ENCODE measurements at regions not wholly inside any gene's neighbourhood (a gene's known extent, or its start where the extent isn't known, plus 50 kb on each side); places are given as distances from the start of the nearest gene placed in this dataset.

GRCh38 chr16:54623636-54624035, 307.0 kb upstream of the IRX5 start:
- intact Hi-C loops (cut with micrococcal nuclease) = no loop called here
- Mint-ChIP-seq H3K27me3 (peaks cover 4% of the 10 kb centered on the region), H3K4me3 (no peak overlapping the region), H3K27ac (no peak overlapping the region), H3K9me3 (peaks cover 2% of the 10 kb centered on the region), H3K36me3 (ENCODE audit: low read depth) (no peaks in the 10 kb centered on the region), H3K4me1 (no peaks in the 10 kb centered on the region)
- TF ChIP-seq, protein P1, sequence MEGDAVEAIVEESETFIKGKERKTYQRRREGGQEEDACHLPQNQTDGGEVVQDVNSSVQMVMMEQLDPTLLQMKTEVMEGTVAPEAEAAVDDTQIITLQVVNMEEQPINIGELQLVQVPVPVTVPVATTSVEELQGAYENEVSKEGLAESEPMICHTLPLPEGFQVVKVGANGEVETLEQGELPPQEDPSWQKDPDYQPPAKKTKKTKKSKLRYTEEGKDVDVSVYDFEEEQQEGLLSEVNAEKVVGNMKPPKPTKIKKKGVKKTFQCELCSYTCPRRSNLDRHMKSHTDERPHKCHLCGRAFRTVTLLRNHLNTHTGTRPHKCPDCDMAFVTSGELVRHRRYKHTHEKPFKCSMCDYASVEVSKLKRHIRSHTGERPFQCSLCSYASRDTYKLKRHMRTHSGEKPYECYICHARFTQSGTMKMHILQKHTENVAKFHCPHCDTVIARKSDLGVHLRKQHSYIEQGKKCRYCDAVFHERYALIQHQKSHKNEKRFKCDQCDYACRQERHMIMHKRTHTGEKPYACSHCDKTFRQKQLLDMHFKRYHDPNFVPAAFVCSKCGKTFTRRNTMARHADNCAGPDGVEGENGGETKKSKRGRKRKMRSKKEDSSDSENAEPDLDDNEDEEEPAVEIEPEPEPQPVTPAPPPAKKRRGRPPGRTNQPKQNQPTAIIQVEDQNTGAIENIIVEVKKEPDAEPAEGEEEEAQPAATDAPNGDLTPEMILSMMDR (IDR thresholded peaks at IDR 0.05) = no peak
- ChIA-PET CTCF (no interaction called here), POLR2A (no interaction called here)
- ATAC-seq (ENCODE audit: low read depth) = no peak
- no peak for DNase-seq

DNA sequence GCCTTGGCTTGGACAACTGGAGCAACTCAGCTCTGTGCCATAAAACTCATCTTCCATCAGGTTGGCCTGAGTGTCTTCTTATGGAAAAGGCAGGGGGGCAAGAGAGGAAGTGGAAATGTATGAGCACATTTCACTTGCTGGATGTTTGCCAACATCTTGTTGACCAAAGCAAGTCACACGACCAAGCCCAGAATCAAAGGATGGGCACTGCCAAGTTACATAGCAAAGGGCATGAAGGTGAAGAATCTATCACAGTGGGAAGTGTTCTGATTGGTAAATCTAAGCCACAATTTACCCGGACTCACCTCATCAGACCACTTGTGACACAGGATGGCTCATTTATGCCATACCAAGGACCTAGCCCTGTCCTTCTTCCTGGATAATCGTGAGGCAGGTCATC, 310.5 kb upstream of the IRX5 start:
- no peak overlapping the region for H3K4me3 Mint-ChIP-seq
- intact Hi-C loops (cut with micrococcal nuclease) = no loop called here
- ATAC-seq (ENCODE audit: low read depth) (no peak), DNase-seq (no peak)
- ChIA-PET POLR2A (no interaction called here), CTCF (no interaction called here)
- no peak overlapping the region for H3K27ac Mint-ChIP-seq
- no peaks in the 10 kb centered on the region for H3K36me3 Mint-ChIP-seq (ENCODE audit: low read depth)
- H3K27me3 Mint-ChIP-seq = peaks cover 4% of the 10 kb centered on the region
- no peaks in the 10 kb centered on the region for H3K4me1 Mint-ChIP-seq
- TF ChIP-seq, protein P1 (IDR thresholded peaks at IDR 0.05) = no peak
- no peaks in the 10 kb centered on the region for H3K9me3 Mint-ChIP-seq

DNA sequence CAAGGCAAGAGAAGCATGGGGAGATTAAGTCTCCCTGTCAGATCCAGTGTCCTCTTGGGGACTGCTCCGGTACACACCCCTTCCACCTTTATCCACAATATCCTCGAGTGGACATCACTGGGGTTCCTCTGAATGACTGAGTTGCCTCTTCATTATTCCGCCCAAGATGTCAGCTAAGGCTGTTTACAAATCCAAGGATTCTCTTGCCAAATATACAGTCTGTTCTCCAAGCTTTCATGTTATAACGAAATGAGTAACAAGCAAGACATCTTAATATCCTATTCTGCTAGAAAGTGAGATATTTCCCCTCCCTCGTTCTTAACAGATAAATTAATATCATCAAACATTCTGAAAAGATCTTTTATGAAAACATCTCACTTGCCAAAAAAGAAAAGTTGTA, 314.1 kb upstream of the IRX5 start:
- CTCF ChIA-PET = no interaction called here
- H3K36me3 Mint-ChIP-seq (ENCODE audit: low read depth) = no peaks in the 10 kb centered on the region
- no peaks in the 10 kb centered on the region for H3K27me3 Mint-ChIP-seq
- no peaks in the 10 kb centered on the region for H3K4me1 Mint-ChIP-seq
- no peak overlapping the region for H3K4me3 Mint-ChIP-seq
- intact Hi-C loops (cut with micrococcal nuclease) = no loop called here
- H3K27ac Mint-ChIP-seq = no peak overlapping the region
- ATAC-seq (ENCODE audit: low read depth) (no peak), DNase-seq (no peak)
- POLR2A ChIA-PET = no interaction called here
- H3K9me3 Mint-ChIP-seq = no peaks in the 10 kb centered on the region
- TF ChIP-seq, protein P1 (IDR thresholded peaks at IDR 0.05) = no peak

DNA sequence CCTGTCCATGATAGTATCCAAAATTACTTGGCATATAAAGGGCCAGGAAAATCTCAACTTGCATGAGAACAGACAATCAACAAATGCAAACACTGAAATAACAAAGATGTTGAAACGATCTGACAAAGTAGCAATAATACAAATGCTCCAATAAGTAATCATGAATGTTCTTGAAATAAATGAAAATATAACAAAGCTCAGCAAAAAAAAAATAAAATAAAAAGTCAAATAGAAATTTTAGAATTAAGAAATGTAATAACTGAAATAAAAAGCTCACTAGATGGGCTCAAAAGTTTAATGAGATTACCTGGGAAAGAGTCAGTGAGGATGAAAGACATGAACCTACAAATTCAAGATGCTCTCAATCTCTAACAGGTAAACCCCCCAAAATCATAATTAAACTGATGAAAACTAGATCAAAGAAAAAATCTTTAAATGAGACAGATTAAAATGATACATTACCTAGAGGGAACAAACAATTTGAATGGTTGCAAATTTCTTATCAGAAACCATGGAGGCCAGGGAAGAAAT, 319.0 kb upstream of the IRX3 start:
- Mint-ChIP-seq H3K4me1 (no peaks in the 10 kb centered on the region), H3K4me3 (no peak overlapping the region)

GRCh38 chr16:54602666-54603065, 316.1 kb upstream of the IRX3 start:
- ATAC-seq (ENCODE audit: low read depth) = no peak

More for the DNA sequence above, 319.0 kb upstream of the IRX3 start:
- Mint-ChIP-seq H3K27me3 (peaks cover 4% of the 10 kb centered on the region), H3K9me3 (peaks cover 19% of the 10 kb centered on the region), H3K27ac (no peak overlapping the region), H3K36me3 (ENCODE audit: low read depth) (no peaks in the 10 kb centered on the region)
- intact Hi-C loops (cut with micrococcal nuclease) = no loop called here
- DNase-seq (no peak), ATAC-seq (ENCODE audit: low read depth) (no peak)
- TF ChIP-seq, protein P1 (IDR thresholded peaks at IDR 0.05) = no peak
- ChIA-PET POLR2A (no interaction called here), CTCF (no interaction called here)

More at GRCh38 chr16:54602666-54603065, 316.1 kb upstream of the IRX3 start:
- H3K4me1 Mint-ChIP-seq = no peaks in the 10 kb centered on the region
- no peak overlapping the region for H3K4me3 Mint-ChIP-seq
- DNase-seq = no peak
- H3K27me3 Mint-ChIP-seq = peaks cover 4% of the 10 kb centered on the region
- TF ChIP-seq, protein P1 (IDR thresholded peaks at IDR 0.05) = no peak
- peaks cover 21% of the 10 kb centered on the region for H3K9me3 Mint-ChIP-seq
- CTCF ChIA-PET = no interaction called here
- intact Hi-C loops (cut with micrococcal nuclease) = no loop called here
- H3K36me3 Mint-ChIP-seq (ENCODE audit: low read depth) = no peaks in the 10 kb centered on the region
- POLR2A ChIA-PET = no interaction called here
- no peak overlapping the region for H3K27ac Mint-ChIP-seq

All from activated B cell treated with CpG ODN at 0.5 μM for 24 hours (primary cell).